ENCODE measurements at regions not wholly inside any gene's neighbourhood (a gene's known extent, or its start where the extent isn't known, plus 50 kb on each side); places are given as distances from the start of the nearest gene placed in this dataset.

- TF ChIP-seq, protein P1, sequence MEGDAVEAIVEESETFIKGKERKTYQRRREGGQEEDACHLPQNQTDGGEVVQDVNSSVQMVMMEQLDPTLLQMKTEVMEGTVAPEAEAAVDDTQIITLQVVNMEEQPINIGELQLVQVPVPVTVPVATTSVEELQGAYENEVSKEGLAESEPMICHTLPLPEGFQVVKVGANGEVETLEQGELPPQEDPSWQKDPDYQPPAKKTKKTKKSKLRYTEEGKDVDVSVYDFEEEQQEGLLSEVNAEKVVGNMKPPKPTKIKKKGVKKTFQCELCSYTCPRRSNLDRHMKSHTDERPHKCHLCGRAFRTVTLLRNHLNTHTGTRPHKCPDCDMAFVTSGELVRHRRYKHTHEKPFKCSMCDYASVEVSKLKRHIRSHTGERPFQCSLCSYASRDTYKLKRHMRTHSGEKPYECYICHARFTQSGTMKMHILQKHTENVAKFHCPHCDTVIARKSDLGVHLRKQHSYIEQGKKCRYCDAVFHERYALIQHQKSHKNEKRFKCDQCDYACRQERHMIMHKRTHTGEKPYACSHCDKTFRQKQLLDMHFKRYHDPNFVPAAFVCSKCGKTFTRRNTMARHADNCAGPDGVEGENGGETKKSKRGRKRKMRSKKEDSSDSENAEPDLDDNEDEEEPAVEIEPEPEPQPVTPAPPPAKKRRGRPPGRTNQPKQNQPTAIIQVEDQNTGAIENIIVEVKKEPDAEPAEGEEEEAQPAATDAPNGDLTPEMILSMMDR (IDR thresholded peaks at IDR 0.05): no peak
- TF ChIP-seq POLR2A (IDR thresholded peaks at IDR 0.05): no peak
Measured at GRCh38 chr15:81982808-81983207, 63.0 kb downstream of the MEX3B start.

Measured in right lobe of liver (tissue), 4 donors.